ENCODE measurements at regions not wholly inside any gene's neighbourhood (a gene's known extent, or its start where the extent isn't known, plus 50 kb on each side); places are given as distances from the start of the nearest gene placed in this dataset.

- no peak for TF ChIP-seq POLR2A (IDR thresholded peaks at IDR 0.05; ENCODE audit: low read depth, low read length)
- TF ChIP-seq POLR2AphosphoS5 (IDR thresholded peaks at IDR 0.05; ENCODE audit: low read depth, low read length), result no peak
These were observed 530.6 kb downstream of the ANKRD7 start for GRCh38 chr7:118755067-118755625.

All from GM12892 (cell line).